Lower leg skin (tissue), 4 donors: ENCODE measurements at regions not wholly inside any gene's neighbourhood (a gene's known extent, or its start where the extent isn't known, plus 50 kb on each side); places are given as distances from the start of the nearest gene placed in this dataset.
A peak's percentile ranks its signal among the peaks of the same experiment; 100 is the strongest.

ENCODE experiments used
- DNase-seq, 2 donors: peaks; one replicate each; pipeline ENCODE4 v3.0.0-alpha.2; 2019; ENCODE audit warnings: low spot score in 2 of 2
- H3K4me3 ChIP-seq: fragments of 200-600 bp; sonication (generic); 2 replicates; pipeline ENCODE4 v1.5.1; 2017; ENCODE audit warnings: mild to moderate bottlenecking, low read depth; ENCODE audit not compliant: poor library complexity, severe bottlenecking
- CTCF ChIP-seq, 3 donors: fragments of 450-650 bp; IDR thresholded peaks; one replicate each; pipeline ENCODE4 v1.5.1; 2016; ENCODE audit warnings: antibody characterized with exemption in 3 of 3, mild to moderate bottlenecking in 3 of 3, moderate library complexity in 2 of 3
- POLR2A ChIP-seq, 2 donors: fragments of 450-650 bp; IDR thresholded peaks; one replicate each; pipeline ENCODE4 v1.6.1; 2016 to 2017; ENCODE audit warnings: antibody characterized with exemption in 2 of 2, mild to moderate bottlenecking in 1 of 2, moderate library complexity in 1 of 2
- WGBS, 2 donors: methylation state at CpG; one replicate each; pipeline ENCODE4 v1.1.5; 2018; 5-methylcytosine and 5-hydroxymethylcytosine counted together
- intact Hi-C: fragments of 100-400 bp; cut with DNase I; formaldehyde crosslinking; loops from one replicate; pipeline ENCODE4 v1.15.0; 2023; ENCODE audit warnings: low total_unique reads

GRCh38 chr10:8615118-8615517 is 560.6 kb downstream of the GATA3 start:
- TF ChIP-seq CTCF (IDR thresholded peaks at IDR 0.05): no peak
- no peak for TF ChIP-seq POLR2A (IDR thresholded peaks at IDR 0.05)
- intact Hi-C loops: no loop called here
- H3K4me3 ChIP-seq: no peak overlapping the region
- 86 to 92% methylated on average over 4 of the region's 4 CpGs for WGBS, 2 donors
- DNase-seq: no peak

GRCh38 chr10:8616166-8616565 is 561.7 kb downstream of the GATA3 start:
- H3K4me3 ChIP-seq: no peak overlapping the region
- TF ChIP-seq POLR2A (IDR thresholded peaks at IDR 0.05) (no peak), CTCF (IDR thresholded peaks at IDR 0.05) (no peak)
- no peak for DNase-seq
- intact Hi-C loops: no loop called here
- WGBS, 2 donors: 53 to 56% methylated on average over 6 of the region's 6 CpGs

GRCh38 chr10:8617792-8618191 is 563.3 kb downstream of the GATA3 start:
- WGBS, 2 donors: 86 to 88% methylated on average over 2 of the region's 2 CpGs
- no peak overlapping the region for H3K4me3 ChIP-seq
- TF ChIP-seq POLR2A (IDR thresholded peaks at IDR 0.05) (no peak), CTCF (IDR thresholded peaks at IDR 0.05) (no peak)
- no peak for DNase-seq
- intact Hi-C loops: no loop called here

- intact Hi-C loops: no loop called here
- TF ChIP-seq CTCF (IDR thresholded peaks at IDR 0.05): no peak
- TF ChIP-seq POLR2A (IDR thresholded peaks at IDR 0.05): no peak
- no peak overlapping the region for H3K4me3 ChIP-seq
- no peak for DNase-seq
- 66 to 79% methylated on average over 4 of the region's 4 CpGs for WGBS, 2 donors
Observed at GRCh38 chr10:8618834-8619233, 564.3 kb downstream of the GATA3 start.

GRCh38 chr10:8628351-8628750 is 573.9 kb downstream of the GATA3 start:
- 46 to 53% methylated on average over 5 of the region's 5 CpGs for WGBS, 2 donors
- H3K4me3 ChIP-seq: no peak overlapping the region
- peak in 1 of 2 donors; percentile 71 for DNase-seq
- TF ChIP-seq POLR2A (IDR thresholded peaks at IDR 0.05): no peak
- no peak for TF ChIP-seq CTCF (IDR thresholded peaks at IDR 0.05)
- intact Hi-C loops: no loop called here

GRCh38 chr10:8633909-8634308 is 579.4 kb downstream of the GATA3 start:
- WGBS, 2 donors: 40 to 63% methylated on average over 1 of the region's 1 CpG
- H3K4me3 ChIP-seq: no peak overlapping the region
- intact Hi-C loops: no loop called here
- no peak for DNase-seq
- no peak for TF ChIP-seq CTCF (IDR thresholded peaks at IDR 0.05)
- no peak for TF ChIP-seq POLR2A (IDR thresholded peaks at IDR 0.05)
